Body of pancreas (tissue), 4 donors: ENCODE measurements at regions not wholly inside any gene's neighbourhood (a gene's known extent, or its start where the extent isn't known, plus 50 kb on each side); places are given as distances from the start of the nearest gene placed in this dataset.

Experiments used
- ATAC-seq: fragments of 150-250 bp; one replicate; pipeline ENCODE4 v1.9.1; 2016
- DNase-seq, 4 donors: peaks; one replicate each; pipeline ENCODE4 v3.0.0-alpha.2; 2019
- H3K27ac ChIP-seq, 4 donors: fragments of 200-600 bp; sonication (generic); 1 replicate in 3 of 4; 2 replicates in 1 of 4; pipeline versions ENCODE4 v1.5.1 to v1.6.1; 2016 to 2019; ENCODE audit warnings: mild to moderate bottlenecking in 1 of 4, mixed read lengths in 1 of 4, moderate library complexity in 1 of 4
- H3K27me3 ChIP-seq, 2 donors: fragments of 200-600 bp; sonication (generic); one replicate each; pipeline ENCODE4 v1.6.0; 2016; ENCODE audit warnings: mild to moderate bottlenecking in 1 of 2
- H3K36me3 ChIP-seq, 2 donors: fragments of 200-600 bp; sonication (generic); replicated peaks in 1 of 2; 2 replicates each; pipeline ENCODE4 v1.5.1; 2016; ENCODE audit warnings: low read depth in 2 of 2; ENCODE audit not compliant: insufficient read depth in 1 of 2
- H3K4me1 ChIP-seq: fragments of 200-600 bp; sonication (generic); one replicate; pipeline ENCODE4 v1.6.0; 2016
- H3K4me3 ChIP-seq, 2 donors: fragments of 200-600 bp; sonication (generic); 1 replicate in 1 of 2; 2 replicates in 1 of 2; pipeline ENCODE4 v1.5.1; 2016 to 2019
- H3K9me3 ChIP-seq, 3 donors: fragments of 200-600 bp; sonication (generic); 1 replicate in 2 of 3; 2 replicates in 1 of 3; pipeline ENCODE4 v1.5.1; 2016
- CTCF ChIP-seq, 7 experiments: fragments of 450-650 bp in 4 of 7; fragments of 200-600 bp in 3 of 7; sonication (generic) in 3 of 7; IDR thresholded peaks; one replicate each; pipeline ENCODE4 v1.5.1; 2016 to 2019; ENCODE audit warnings: antibody characterized with exemption in 7 of 7
- POLR2A ChIP-seq, 3 donors: fragments of 450-650 bp; IDR thresholded peaks; one replicate each; pipeline ENCODE4 v1.6.1; 2016; ENCODE audit warnings: antibody characterized with exemption in 3 of 3, mild to moderate bottlenecking in 2 of 3
- WGBS, 2 donors: methylation state at CpG; one replicate each; pipeline ENCODE4 v1.1.5; 2017; 5-methylcytosine and 5-hydroxymethylcytosine counted together
- intact Hi-C: fragments of 100-400 bp; cut with DNase I; formaldehyde crosslinking; loops from one replicate; pipeline ENCODE4 v1.15.1; 2023

GRCh38 chr5:35483191-35483590 lies 134.5 kb upstream of the SPEF2 start:
- H3K36me3 ChIP-seq = no peaks in the 10 kb centered on the region
- H3K27ac ChIP-seq = peak overlapping the region in 1 of 4 donors; percentile 57
- intact Hi-C loops = no loop called here
- no peaks in the 10 kb centered on the region for H3K9me3 ChIP-seq
- H3K4me1 ChIP-seq = peaks cover 7% of the 10 kb centered on the region
- H3K27me3 ChIP-seq = no peaks in the 10 kb centered on the region
- no peak for TF ChIP-seq CTCF (IDR thresholded peaks at IDR 0.05)
- no peak for TF ChIP-seq POLR2A (IDR thresholded peaks at IDR 0.05)
- H3K4me3 ChIP-seq = no peak overlapping the region
- ATAC-seq (no peak), DNase-seq (no peak)

- 76 to 84% methylated on average over 5 of the region's 5 CpGs for WGBS, 2 donors
- Histone ChIP-seq H3K27me3 (no peaks in the 10 kb centered on the region), H3K4me1 (peaks cover 7% of the 10 kb centered on the region), H3K9me3 (no peaks in the 10 kb centered on the region), H3K4me3 (no peak overlapping the region), H3K36me3 (no peaks in the 10 kb centered on the region), H3K27ac (peak overlapping the region in 1 of 4 donors; percentile 21)
- ATAC-seq (no peak), DNase-seq (no peak)
- TF ChIP-seq CTCF (IDR thresholded peaks at IDR 0.05) = no peak
- no peak for TF ChIP-seq POLR2A (IDR thresholded peaks at IDR 0.05)
- intact Hi-C loops = no loop called here
These were observed 135.4 kb upstream of the SPEF2 start for GRCh38 chr5:35482167-35482755.

- peak overlapping the region; percentile 60 to 90 (median 82) for H3K27ac ChIP-seq
- no peak overlapping the region for H3K4me3 ChIP-seq
- peaks cover 7% of the 10 kb centered on the region for H3K4me1 ChIP-seq
- TF ChIP-seq POLR2A (IDR thresholded peaks at IDR 0.05) (peak in 1 of 3 donors; percentile 23), CTCF (IDR thresholded peaks at IDR 0.05) (peak in 1 of 7 experiments; percentile 6)
- peak in 1 of 4 donors; percentile 17 for DNase-seq
- H3K27me3 ChIP-seq = no peaks in the 10 kb centered on the region
- intact Hi-C loops = no loop called here
- peak; percentile 86 for ATAC-seq
- WGBS, 2 donors = 16 to 20% methylated on average over 5 of the region's 5 CpGs
- no peaks in the 10 kb centered on the region for H3K36me3 ChIP-seq
- H3K9me3 ChIP-seq = no peaks in the 10 kb centered on the region
These were observed 138.6 kb upstream of the SPEF2 start for GRCh38 chr5:35478856-35479682.

- H3K36me3 ChIP-seq = no peaks in the 10 kb centered on the region
- DNase-seq = no peak
- no peaks in the 10 kb centered on the region for H3K27me3 ChIP-seq
- intact Hi-C loops = no loop called here
- peaks cover 7% of the 10 kb centered on the region for H3K4me1 ChIP-seq
- H3K9me3 ChIP-seq = no peaks in the 10 kb centered on the region
- TF ChIP-seq CTCF (IDR thresholded peaks at IDR 0.05) = no peak
- no peak for TF ChIP-seq POLR2A (IDR thresholded peaks at IDR 0.05)
- H3K27ac ChIP-seq = peak overlapping the region in 3 of 4 donors; percentile 12 to 90 (median 82)
- ATAC-seq = no peak
- no peak overlapping the region for H3K4me3 ChIP-seq
These were observed 139.8 kb upstream of the SPEF2 start for GRCh38 chr5:35477911-35478310.
